Smooth muscle cell (in vitro differentiated cells): ENCODE measurements at regions not wholly inside any gene's neighbourhood (a gene's known extent, or its start where the extent isn't known, plus 50 kb on each side); places are given as distances from the start of the nearest gene placed in this dataset.

Source experiments
- DNase-seq: peaks from one replicate; lab custom pipeline; 2025; ENCODE audit not compliant: unreplicated experiment; lab: John Stamatoyannopoulos, UW
- H2AFZ ChIP-seq: fragments of 200-600 bp; sonication (generic); 2 replicates; pipeline ENCODE4 v1.6.0; 2016; ENCODE audit warnings: antibody characterized with exemption, low read depth, mild to moderate bottlenecking
- H3F3A ChIP-seq: fragments of 200-600 bp; sonication (generic); 2 replicates; pipeline ENCODE4 v1.6.0; 2017; ENCODE audit warnings: antibody characterized with exemption, low read depth
- H3K27ac ChIP-seq: fragments of 200-600 bp; sonication (generic); 2 replicates; pipeline ENCODE4 v1.5.1; 2016; ENCODE audit warnings: low read depth, mild to moderate bottlenecking
- H3K27me3 ChIP-seq: fragments of 200-600 bp; sonication (generic); 2 replicates; pipeline ENCODE4 v1.6.1; 2016; ENCODE audit warnings: low read depth, mild to moderate bottlenecking
- H3K36me3 ChIP-seq: fragments of 200-600 bp; sonication (generic); 2 replicates; pipeline ENCODE4 v1.5.1; 2016; ENCODE audit warnings: low read depth
- H3K4me1 ChIP-seq: fragments of 200-600 bp; sonication (generic); 2 replicates; pipeline ENCODE4 v1.5.1; 2016; ENCODE audit warnings: low read depth
- H3K4me2 ChIP-seq: fragments of 200-600 bp; sonication (generic); 2 replicates; pipeline ENCODE4 v1.6.0; 2016; ENCODE audit warnings: mild to moderate bottlenecking
- H3K4me3 ChIP-seq: fragments of 200-600 bp; sonication (generic); 2 replicates; pipeline ENCODE4 v1.5.1; 2016; ENCODE audit warnings: mild to moderate bottlenecking
- H3K79me2 ChIP-seq: fragments of 200-600 bp; sonication (generic); 2 replicates; pipeline ENCODE4 v1.6.0; 2016; ENCODE audit warnings: low read depth, mild to moderate bottlenecking
- H3K9ac ChIP-seq: fragments of 200-600 bp; sonication (generic); 2 replicates; pipeline ENCODE4 v1.6.0; 2016; ENCODE audit warnings: low read depth
- H3K9me3 ChIP-seq: fragments of 200-600 bp; sonication (generic); replicated peaks from 2 replicates; pipeline ENCODE4 v1.5.1; 2016; ENCODE audit warnings: low read depth
- H4K20me1 ChIP-seq: fragments of 200-600 bp; sonication (generic); 2 replicates; pipeline ENCODE4 v1.6.0; 2016; ENCODE audit warnings: low read depth
- CTCF ChIP-seq: fragments of 200-600 bp; sonication (generic); IDR thresholded peaks from 2 replicates; pipeline ENCODE4 v1.5.1; 2017; ENCODE audit warnings: borderline replicate concordance, mild to moderate bottlenecking, antibody characterized with exemption; ENCODE audit not compliant: insufficient read depth, poor library complexity, severe bottlenecking
- WGBS: methylation state at CpG from one replicate; pipeline ENCODE4 v1.1.7; 2016; ENCODE audit warnings: low lambda C conversion rate; 5-methylcytosine and 5-hydroxymethylcytosine counted together

GRCh38 chr9:89880721-89881120, 275.9 kb downstream of the GADD45G start:
- H3K27ac ChIP-seq, result no peak overlapping the region
- no peak overlapping the region for H3K4me2 ChIP-seq
- DNase-seq, result no peak
- no peaks in the 10 kb centered on the region for H3K4me1 ChIP-seq
- H3K9me3 ChIP-seq, result no peaks in the 10 kb centered on the region
- no peaks in the 10 kb centered on the region for H3K27me3 ChIP-seq
- H3K4me3 ChIP-seq, result no peak overlapping the region
- no peaks in the 10 kb centered on the region for H3K36me3 ChIP-seq
- H2AFZ ChIP-seq, result no peak overlapping the region
- H3F3A ChIP-seq, result no peaks in the 10 kb centered on the region
- no peaks in the 10 kb centered on the region for H4K20me1 ChIP-seq
- H3K9ac ChIP-seq, result no peak overlapping the region
- H3K79me2 ChIP-seq, result no peaks in the 10 kb centered on the region
- TF ChIP-seq CTCF, result no peak
- WGBS, result 73% methylated on average over 5 of the region's 5 CpGs

GRCh38 chr9:89881431-89881830, 276.6 kb downstream of the GADD45G start:
- no peaks in the 10 kb centered on the region for H3K27me3 ChIP-seq
- no peak for DNase-seq
- no peaks in the 10 kb centered on the region for H4K20me1 ChIP-seq
- no peaks in the 10 kb centered on the region for H3K9me3 ChIP-seq
- H2AFZ ChIP-seq, result no peak overlapping the region
- no peaks in the 10 kb centered on the region for H3F3A ChIP-seq
- no peak overlapping the region for H3K27ac ChIP-seq
- no peaks in the 10 kb centered on the region for H3K36me3 ChIP-seq
- TF ChIP-seq CTCF, result no peak
- H3K4me3 ChIP-seq, result no peak overlapping the region
- 100% methylated on average over 1 of the region's 1 CpG for WGBS
- no peak overlapping the region for H3K9ac ChIP-seq
- H3K79me2 ChIP-seq, result no peaks in the 10 kb centered on the region
- H3K4me1 ChIP-seq, result no peaks in the 10 kb centered on the region
- no peak overlapping the region for H3K4me2 ChIP-seq

GRCh38 chr9:89882930-89883361, 278.1 kb downstream of the GADD45G start:
- 76% methylated on average over 7 of the region's 7 CpGs for WGBS
- DNase-seq, result no peak

More at GRCh38 chr9:89882930-89883361, 278.1 kb downstream of the GADD45G start:
- no peak for TF ChIP-seq CTCF
- Histone ChIP-seq H3K4me1 (no peaks in the 10 kb centered on the region), H3K4me2 (no peak overlapping the region), H3F3A (no peaks in the 10 kb centered on the region), H3K79me2 (no peaks in the 10 kb centered on the region), H3K9ac (no peak overlapping the region), H3K36me3 (no peaks in the 10 kb centered on the region), H3K27ac (no peak overlapping the region), H3K9me3 (no peaks in the 10 kb centered on the region), H2AFZ (no peak overlapping the region), H4K20me1 (no peaks in the 10 kb centered on the region), H3K4me3 (no peak overlapping the region), H3K27me3 (no peaks in the 10 kb centered on the region)
